Esophagus muscularis mucosa (tissue), 3 donors: ENCODE measurements at regions not wholly inside any gene's neighbourhood (a gene's known extent, or its start where the extent isn't known, plus 50 kb on each side); places are given as distances from the start of the nearest gene placed in this dataset.

Experiments used
- EP300 ChIP-seq: sonication (generic); formaldehyde crosslinking; IDR thresholded peaks from one replicate; pipeline ENCODE4 v1.6.1; 2017; ENCODE audit warnings: antibody characterized with exemption
- TF ChIP-seq, protein P1 (sequence below), 3 experiments: fragments of 200-600 bp in 2 of 3; fragments of 450-650 bp in 1 of 3; sonication (generic) in 2 of 3; IDR thresholded peaks; one replicate each; pipeline ENCODE4 v1.5.1; 2017 to 2019; ENCODE audit warnings: antibody characterized with exemption in 3 of 3, mild to moderate bottlenecking in 2 of 3, moderate library complexity in 1 of 3

DNA sequence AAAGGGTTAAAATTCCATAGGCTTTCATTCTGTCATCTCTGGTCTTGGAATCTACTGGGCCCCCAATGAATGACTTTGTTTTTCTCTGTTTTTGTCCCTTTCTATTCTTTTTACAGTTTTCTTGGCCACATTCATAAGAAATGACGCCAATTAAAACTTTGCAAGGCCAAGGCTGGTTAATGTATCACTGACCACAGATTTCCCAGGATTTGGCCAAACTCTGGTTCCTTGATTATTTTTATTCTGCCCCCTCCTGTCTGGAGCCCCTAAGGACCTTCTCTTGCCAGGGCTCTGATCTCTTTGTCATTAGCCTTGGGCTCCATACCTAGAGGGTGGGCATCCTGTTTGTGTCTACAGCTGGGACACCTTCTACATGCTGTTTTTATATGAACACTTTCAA lies 388.9 kb upstream of the PAPPA start:
- TF ChIP-seq, protein P1, sequence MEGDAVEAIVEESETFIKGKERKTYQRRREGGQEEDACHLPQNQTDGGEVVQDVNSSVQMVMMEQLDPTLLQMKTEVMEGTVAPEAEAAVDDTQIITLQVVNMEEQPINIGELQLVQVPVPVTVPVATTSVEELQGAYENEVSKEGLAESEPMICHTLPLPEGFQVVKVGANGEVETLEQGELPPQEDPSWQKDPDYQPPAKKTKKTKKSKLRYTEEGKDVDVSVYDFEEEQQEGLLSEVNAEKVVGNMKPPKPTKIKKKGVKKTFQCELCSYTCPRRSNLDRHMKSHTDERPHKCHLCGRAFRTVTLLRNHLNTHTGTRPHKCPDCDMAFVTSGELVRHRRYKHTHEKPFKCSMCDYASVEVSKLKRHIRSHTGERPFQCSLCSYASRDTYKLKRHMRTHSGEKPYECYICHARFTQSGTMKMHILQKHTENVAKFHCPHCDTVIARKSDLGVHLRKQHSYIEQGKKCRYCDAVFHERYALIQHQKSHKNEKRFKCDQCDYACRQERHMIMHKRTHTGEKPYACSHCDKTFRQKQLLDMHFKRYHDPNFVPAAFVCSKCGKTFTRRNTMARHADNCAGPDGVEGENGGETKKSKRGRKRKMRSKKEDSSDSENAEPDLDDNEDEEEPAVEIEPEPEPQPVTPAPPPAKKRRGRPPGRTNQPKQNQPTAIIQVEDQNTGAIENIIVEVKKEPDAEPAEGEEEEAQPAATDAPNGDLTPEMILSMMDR (IDR thresholded peaks at IDR 0.05): no peak
- no peak for TF ChIP-seq EP300
